ENCODE measurements at regions not wholly inside any gene's neighbourhood (a gene's known extent, or its start where the extent isn't known, plus 50 kb on each side); places are given as distances from the start of the nearest gene placed in this dataset.

GRCh38 chr4:185955826-185956543 lies 113.0 kb upstream of the TLR3 start:
- Histone ChIP-seq H3K27ac (ENCODE audit: control insufficient read depth, insufficient read depth, low read length) (no peak overlapping the region), H3K9me3 (ENCODE audit: control insufficient read depth, low read depth, low read length) (no peaks in the 10 kb centered on the region), H2AFZ (ENCODE audit: control insufficient read depth, low read length) (no peak overlapping the region), H3K4me1 (ENCODE audit: control insufficient read depth, extremely low read depth, insufficient read depth, low read length) (no peaks in the 10 kb centered on the region), H4K20me1 (ENCODE audit: control insufficient read depth, extremely low read depth, insufficient read depth, low read length) (no peaks in the 10 kb centered on the region), H3K79me2 (ENCODE audit: control insufficient read depth, insufficient read depth, low read length) (no peaks in the 10 kb centered on the region), H3K4me2 (ENCODE audit: control insufficient read depth, extremely low read depth, insufficient read depth, low read depth, low read length) (no peak overlapping the region), H3K9me1 (ENCODE audit: control insufficient read depth, extremely low read depth, insufficient read depth, low read length) (no peaks in the 10 kb centered on the region), H3K4me3 (ENCODE audit: control insufficient read depth in 2 of 3, extremely low read depth in 1 of 3, insufficient read depth in 2 of 3, low read depth in 1 of 3, low read length in 3 of 3) (no peak overlapping the region), H3K27me3 (ENCODE audit: control insufficient read depth, extremely low read depth, insufficient read depth, low read length) (peaks cover 10% of the 10 kb centered on the region), H3K9ac (ENCODE audit: control insufficient read depth, extremely low read depth, insufficient read depth, low read length) (no peak overlapping the region), H3K36me3 (ENCODE audit: control insufficient read depth in 2 of 2, extremely low read depth in 1 of 2, insufficient read depth in 2 of 2, low read length in 2 of 2) (no peaks in the 10 kb centered on the region)
- no peak for TF ChIP-seq EZH2 (IDR thresholded peaks at IDR 0.05; ENCODE audit: low read length)
- TF ChIP-seq, protein P1, sequence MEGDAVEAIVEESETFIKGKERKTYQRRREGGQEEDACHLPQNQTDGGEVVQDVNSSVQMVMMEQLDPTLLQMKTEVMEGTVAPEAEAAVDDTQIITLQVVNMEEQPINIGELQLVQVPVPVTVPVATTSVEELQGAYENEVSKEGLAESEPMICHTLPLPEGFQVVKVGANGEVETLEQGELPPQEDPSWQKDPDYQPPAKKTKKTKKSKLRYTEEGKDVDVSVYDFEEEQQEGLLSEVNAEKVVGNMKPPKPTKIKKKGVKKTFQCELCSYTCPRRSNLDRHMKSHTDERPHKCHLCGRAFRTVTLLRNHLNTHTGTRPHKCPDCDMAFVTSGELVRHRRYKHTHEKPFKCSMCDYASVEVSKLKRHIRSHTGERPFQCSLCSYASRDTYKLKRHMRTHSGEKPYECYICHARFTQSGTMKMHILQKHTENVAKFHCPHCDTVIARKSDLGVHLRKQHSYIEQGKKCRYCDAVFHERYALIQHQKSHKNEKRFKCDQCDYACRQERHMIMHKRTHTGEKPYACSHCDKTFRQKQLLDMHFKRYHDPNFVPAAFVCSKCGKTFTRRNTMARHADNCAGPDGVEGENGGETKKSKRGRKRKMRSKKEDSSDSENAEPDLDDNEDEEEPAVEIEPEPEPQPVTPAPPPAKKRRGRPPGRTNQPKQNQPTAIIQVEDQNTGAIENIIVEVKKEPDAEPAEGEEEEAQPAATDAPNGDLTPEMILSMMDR (optimal IDR thresholded peaks at IDR 0.05 in 1 of 3, IDR thresholded peaks at IDR 0.05 in 1 of 3, conservative IDR thresholded peaks at IDR 0.05 in 1 of 3; ENCODE audit: extremely low read depth in 1 of 3, insufficient read depth in 2 of 3, low read length in 3 of 3), result no peak
- dilution Hi-C loops (cut with MboI; ENCODE audit: extremely low pct_ligation_motif_present, low sequenced_read_pairs), result no loop called here
- FAIRE-seq, result no peak
- no peak for DNase-seq (ENCODE audit: low read depth, low spot score)

DNA sequence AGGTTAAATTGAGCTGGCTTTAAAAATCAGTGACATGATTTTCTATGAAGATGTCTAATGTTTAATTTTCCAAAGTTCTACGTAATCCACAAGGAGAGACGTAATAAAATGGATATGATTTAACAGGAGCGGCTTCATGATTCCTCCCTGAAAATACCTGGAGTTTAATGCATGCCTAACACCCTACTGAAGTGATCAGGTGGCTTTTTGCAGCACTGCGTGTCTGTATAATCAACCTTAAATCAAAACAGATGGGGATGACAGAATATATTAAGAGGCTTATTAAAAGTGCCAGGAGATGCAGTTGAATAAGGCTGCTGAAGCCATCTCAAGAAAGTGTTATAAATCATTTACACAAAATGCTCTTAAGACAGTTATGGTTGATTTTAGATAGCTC lies 112.4 kb upstream of the TLR3 start:
- TF ChIP-seq, protein P1 (optimal IDR thresholded peaks at IDR 0.05 in 1 of 3, IDR thresholded peaks at IDR 0.05 in 1 of 3, conservative IDR thresholded peaks at IDR 0.05 in 1 of 3; ENCODE audit: extremely low read depth in 1 of 3, insufficient read depth in 2 of 3, low read length in 3 of 3), result no peak
- TF ChIP-seq EZH2 (IDR thresholded peaks at IDR 0.05; ENCODE audit: low read length), result no peak
- H3K4me2 ChIP-seq (ENCODE audit: control insufficient read depth, extremely low read depth, insufficient read depth, low read depth, low read length), result no peak overlapping the region
- no peak overlapping the region for H3K27ac ChIP-seq (ENCODE audit: control insufficient read depth, insufficient read depth, low read length)
- no peaks in the 10 kb centered on the region for H3K4me1 ChIP-seq (ENCODE audit: control insufficient read depth, extremely low read depth, insufficient read depth, low read length)
- H3K27me3 ChIP-seq (ENCODE audit: control insufficient read depth, extremely low read depth, insufficient read depth, low read length), result peaks cover 10% of the 10 kb centered on the region
- no peaks in the 10 kb centered on the region for H3K36me3 ChIP-seq (ENCODE audit: control insufficient read depth in 2 of 2, extremely low read depth in 1 of 2, insufficient read depth in 2 of 2, low read length in 2 of 2)
- H3K79me2 ChIP-seq (ENCODE audit: control insufficient read depth, insufficient read depth, low read length), result no peaks in the 10 kb centered on the region
- no peak for FAIRE-seq
- dilution Hi-C loops (cut with MboI; ENCODE audit: extremely low pct_ligation_motif_present, low sequenced_read_pairs), result no loop called here
- H3K4me3 ChIP-seq (ENCODE audit: control insufficient read depth in 2 of 3, extremely low read depth in 1 of 3, insufficient read depth in 2 of 3, low read depth in 1 of 3, low read length in 3 of 3), result no peak overlapping the region
- no peaks in the 10 kb centered on the region for H3K9me1 ChIP-seq (ENCODE audit: control insufficient read depth, extremely low read depth, insufficient read depth, low read length)
- no peak for DNase-seq (ENCODE audit: low read depth, low spot score)
- H3K9ac ChIP-seq (ENCODE audit: control insufficient read depth, extremely low read depth, insufficient read depth, low read length), result no peak overlapping the region
- H2AFZ ChIP-seq (ENCODE audit: control insufficient read depth, low read length), result no peak overlapping the region
- H3K9me3 ChIP-seq (ENCODE audit: control insufficient read depth, low read depth, low read length), result no peaks in the 10 kb centered on the region
- no peaks in the 10 kb centered on the region for H4K20me1 ChIP-seq (ENCODE audit: control insufficient read depth, extremely low read depth, insufficient read depth, low read length)
